ENCODE measurements at regions not wholly inside any gene's neighbourhood (a gene's known extent, or its start where the extent isn't known, plus 50 kb on each side); places are given as distances from the start of the nearest gene placed in this dataset.
"Not testable (repeated sequence)": the region's sequence is repeated elsewhere in the genome, so short reads cannot be mapped to it uniquely, and the experiment has no call there.

- not testable (repeated sequence) for H3K36me3 ChIP-seq (ENCODE audit: control insufficient read depth, insufficient read depth, low read length); H3K27me3 ChIP-seq (ENCODE audit: control insufficient read depth, insufficient read depth, low read length); FAIRE-seq; H3K4me3 ChIP-seq (ENCODE audit: low read depth, low read length); DNase-seq (ENCODE audit: low read depth)
These were observed 315.0 kb upstream of the PLGLB2 start for GRCh38 chr2:87432711-87433453.

GRCh38 chr2:87436007-87436406 is 311.9 kb upstream of the PLGLB2 start:
- DNase-seq (ENCODE audit: low read depth), result not testable (repeated sequence)

GRCh38 chr2:87437701-87438260 is 310.1 kb upstream of the PLGLB2 start:
- H3K4me3 ChIP-seq (ENCODE audit: low read depth, low read length); H3K36me3 ChIP-seq (ENCODE audit: control insufficient read depth, insufficient read depth, low read length); FAIRE-seq; DNase-seq (ENCODE audit: low read depth); H3K27me3 ChIP-seq (ENCODE audit: control insufficient read depth, insufficient read depth, low read length): not testable (repeated sequence)

More at GRCh38 chr2:87436007-87436406, 311.9 kb upstream of the PLGLB2 start:
- FAIRE-seq; H3K36me3 ChIP-seq (ENCODE audit: control insufficient read depth, insufficient read depth, low read length); H3K27me3 ChIP-seq (ENCODE audit: control insufficient read depth, insufficient read depth, low read length); H3K4me3 ChIP-seq (ENCODE audit: low read depth, low read length): not testable (repeated sequence)

- not testable (repeated sequence) for H3K36me3 ChIP-seq (ENCODE audit: control insufficient read depth, insufficient read depth, low read length); FAIRE-seq; DNase-seq (ENCODE audit: low read depth); H3K27me3 ChIP-seq (ENCODE audit: control insufficient read depth, insufficient read depth, low read length); H3K4me3 ChIP-seq (ENCODE audit: low read depth, low read length)
These were observed 309.0 kb upstream of the PLGLB2 start for GRCh38 chr2:87438780-87439454.

- DNase-seq (ENCODE audit: low read depth); H3K27me3 ChIP-seq (ENCODE audit: control insufficient read depth, insufficient read depth, low read length); H3K36me3 ChIP-seq (ENCODE audit: control insufficient read depth, insufficient read depth, low read length); H3K4me3 ChIP-seq (ENCODE audit: low read depth, low read length); FAIRE-seq: not testable (repeated sequence)
These were observed 308.2 kb upstream of the PLGLB2 start for GRCh38 chr2:87439617-87440204.

- H3K4me3 ChIP-seq (ENCODE audit: low read depth, low read length); H3K36me3 ChIP-seq (ENCODE audit: control insufficient read depth, insufficient read depth, low read length); DNase-seq (ENCODE audit: low read depth); FAIRE-seq; H3K27me3 ChIP-seq (ENCODE audit: control insufficient read depth, insufficient read depth, low read length): not testable (repeated sequence)
These were observed 307.2 kb upstream of the PLGLB2 start for GRCh38 chr2:87440650-87441049.

- not testable (repeated sequence) for H3K4me3 ChIP-seq (ENCODE audit: low read depth, low read length); FAIRE-seq; DNase-seq (ENCODE audit: low read depth); H3K36me3 ChIP-seq (ENCODE audit: control insufficient read depth, insufficient read depth, low read length); H3K27me3 ChIP-seq (ENCODE audit: control insufficient read depth, insufficient read depth, low read length)
These were observed 306.5 kb upstream of the PLGLB2 start for GRCh38 chr2:87441375-87441774.

GRCh38 chr2:87442983-87443577 is 304.8 kb upstream of the PLGLB2 start:
- not testable (repeated sequence) for H3K27me3 ChIP-seq (ENCODE audit: control insufficient read depth, insufficient read depth, low read length); FAIRE-seq; H3K36me3 ChIP-seq (ENCODE audit: control insufficient read depth, insufficient read depth, low read length); H3K4me3 ChIP-seq (ENCODE audit: low read depth, low read length); DNase-seq (ENCODE audit: low read depth)

GRCh38 chr2:87444951-87445350 is 302.9 kb upstream of the PLGLB2 start:
- H3K36me3 ChIP-seq (ENCODE audit: control insufficient read depth, insufficient read depth, low read length); H3K27me3 ChIP-seq (ENCODE audit: control insufficient read depth, insufficient read depth, low read length); H3K4me3 ChIP-seq (ENCODE audit: low read depth, low read length); DNase-seq (ENCODE audit: low read depth); FAIRE-seq: not testable (repeated sequence)

GRCh38 chr2:87445613-87446312 is 302.1 kb upstream of the PLGLB2 start:
- H3K36me3 ChIP-seq (ENCODE audit: control insufficient read depth, insufficient read depth, low read length); FAIRE-seq; H3K4me3 ChIP-seq (ENCODE audit: low read depth, low read length); H3K27me3 ChIP-seq (ENCODE audit: control insufficient read depth, insufficient read depth, low read length); DNase-seq (ENCODE audit: low read depth): not testable (repeated sequence)

GRCh38 chr2:87446313-87446696 is 301.6 kb upstream of the PLGLB2 start:
- not testable (repeated sequence) for H3K4me3 ChIP-seq (ENCODE audit: low read depth, low read length); DNase-seq (ENCODE audit: low read depth); FAIRE-seq; H3K36me3 ChIP-seq (ENCODE audit: control insufficient read depth, insufficient read depth, low read length); H3K27me3 ChIP-seq (ENCODE audit: control insufficient read depth, insufficient read depth, low read length)

GRCh38 chr2:87449462-87449980 is 298.4 kb upstream of the PLGLB2 start:
- peak; percentile 36 for DNase-seq (ENCODE audit: low read depth)
- H3K4me3 ChIP-seq (ENCODE audit: low read depth, low read length); FAIRE-seq; H3K36me3 ChIP-seq (ENCODE audit: control insufficient read depth, insufficient read depth, low read length); H3K27me3 ChIP-seq (ENCODE audit: control insufficient read depth, insufficient read depth, low read length): not testable (repeated sequence)

GRCh38 chr2:87452193-87452592 is 295.7 kb upstream of the PLGLB2 start:
- H3K36me3 ChIP-seq (ENCODE audit: control insufficient read depth, insufficient read depth, low read length); FAIRE-seq; DNase-seq (ENCODE audit: low read depth); H3K27me3 ChIP-seq (ENCODE audit: control insufficient read depth, insufficient read depth, low read length); H3K4me3 ChIP-seq (ENCODE audit: low read depth, low read length): not testable (repeated sequence)

All from bronchial epithelial cell (primary cell).